ENCODE measurements at regions not wholly inside any gene's neighbourhood (a gene's known extent, or its start where the extent isn't known, plus 50 kb on each side); places are given as distances from the start of the nearest gene placed in this dataset.

DNA sequence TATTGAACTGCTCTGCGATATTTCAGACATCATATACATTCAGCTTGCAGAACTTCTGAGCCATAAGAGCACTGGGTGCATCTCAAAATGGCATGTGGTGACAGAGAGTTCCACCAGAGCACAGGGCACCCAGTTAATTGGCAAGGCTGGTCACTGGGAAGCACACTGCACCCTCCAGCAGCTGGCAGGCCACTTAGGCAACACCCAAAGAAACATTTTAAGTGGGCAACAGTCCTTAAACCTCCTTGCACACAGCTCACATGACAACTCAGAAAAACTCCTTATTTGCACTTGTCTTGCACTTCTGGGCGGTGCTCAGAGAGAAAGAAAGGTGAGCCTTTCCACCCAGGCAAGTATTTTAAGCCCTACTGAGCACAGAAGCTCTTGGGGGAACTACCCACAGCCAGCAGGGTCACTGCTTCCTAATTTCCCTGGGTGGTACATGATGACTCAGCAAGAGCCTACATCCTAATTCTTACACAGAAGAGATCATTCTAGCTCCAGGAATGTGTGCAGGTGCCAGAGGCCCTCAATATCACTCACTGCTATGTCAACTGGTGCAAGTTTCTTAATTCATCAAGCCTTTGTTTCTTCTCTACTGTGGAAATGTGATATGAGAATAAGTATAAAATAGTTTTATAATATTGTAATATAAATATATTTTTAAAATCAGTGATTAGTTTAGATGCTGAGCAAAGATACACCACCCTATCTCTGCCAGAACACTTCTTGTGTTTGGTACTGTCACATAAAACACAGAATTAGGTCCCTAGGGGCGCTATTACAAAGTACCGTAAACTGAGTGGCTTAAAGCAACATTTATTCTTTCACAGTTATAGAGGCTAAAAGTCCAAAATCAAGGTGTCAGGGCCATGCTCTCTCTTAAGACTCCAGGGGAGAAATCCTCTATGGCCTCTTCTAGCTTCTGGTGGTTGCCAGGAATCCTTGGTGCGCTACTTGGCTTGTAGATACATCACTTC, 155.1 kb upstream of the PPARGC1A start:
- TF ChIP-seq, protein P1, sequence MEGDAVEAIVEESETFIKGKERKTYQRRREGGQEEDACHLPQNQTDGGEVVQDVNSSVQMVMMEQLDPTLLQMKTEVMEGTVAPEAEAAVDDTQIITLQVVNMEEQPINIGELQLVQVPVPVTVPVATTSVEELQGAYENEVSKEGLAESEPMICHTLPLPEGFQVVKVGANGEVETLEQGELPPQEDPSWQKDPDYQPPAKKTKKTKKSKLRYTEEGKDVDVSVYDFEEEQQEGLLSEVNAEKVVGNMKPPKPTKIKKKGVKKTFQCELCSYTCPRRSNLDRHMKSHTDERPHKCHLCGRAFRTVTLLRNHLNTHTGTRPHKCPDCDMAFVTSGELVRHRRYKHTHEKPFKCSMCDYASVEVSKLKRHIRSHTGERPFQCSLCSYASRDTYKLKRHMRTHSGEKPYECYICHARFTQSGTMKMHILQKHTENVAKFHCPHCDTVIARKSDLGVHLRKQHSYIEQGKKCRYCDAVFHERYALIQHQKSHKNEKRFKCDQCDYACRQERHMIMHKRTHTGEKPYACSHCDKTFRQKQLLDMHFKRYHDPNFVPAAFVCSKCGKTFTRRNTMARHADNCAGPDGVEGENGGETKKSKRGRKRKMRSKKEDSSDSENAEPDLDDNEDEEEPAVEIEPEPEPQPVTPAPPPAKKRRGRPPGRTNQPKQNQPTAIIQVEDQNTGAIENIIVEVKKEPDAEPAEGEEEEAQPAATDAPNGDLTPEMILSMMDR (IDR thresholded peaks at IDR 0.05; ENCODE audit: low read depth, low read length): no peak

DNA sequence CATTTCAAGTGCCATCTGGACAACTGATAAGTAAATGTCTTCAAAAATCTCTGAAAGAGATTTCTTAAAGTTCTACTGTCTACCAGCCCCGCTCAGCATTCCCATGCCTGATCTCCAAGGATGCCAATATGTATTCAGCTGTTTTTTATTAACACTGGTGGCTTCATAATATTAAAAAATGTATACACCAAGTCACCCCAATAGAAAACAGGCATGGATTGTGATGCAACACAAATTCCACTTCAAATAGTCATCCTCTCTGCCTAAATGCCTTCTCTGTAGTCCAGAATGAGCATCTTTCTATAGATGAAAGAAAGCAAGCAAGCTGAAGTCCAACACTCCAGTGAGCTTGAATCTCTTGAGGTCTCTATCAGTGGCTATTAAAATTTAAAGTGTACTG, 152.2 kb upstream of the PPARGC1A start:
- H3K4me3 ChIP-seq (ENCODE audit: low read depth, low read length): no peak overlapping the region
- TF ChIP-seq, protein P1 (IDR thresholded peaks at IDR 0.05; ENCODE audit: low read depth, low read length): no peak

More for the DNA sequence above, 155.1 kb upstream of the PPARGC1A start:
- no peak overlapping the region for H3K4me3 ChIP-seq (ENCODE audit: low read depth, low read length)

DNA sequence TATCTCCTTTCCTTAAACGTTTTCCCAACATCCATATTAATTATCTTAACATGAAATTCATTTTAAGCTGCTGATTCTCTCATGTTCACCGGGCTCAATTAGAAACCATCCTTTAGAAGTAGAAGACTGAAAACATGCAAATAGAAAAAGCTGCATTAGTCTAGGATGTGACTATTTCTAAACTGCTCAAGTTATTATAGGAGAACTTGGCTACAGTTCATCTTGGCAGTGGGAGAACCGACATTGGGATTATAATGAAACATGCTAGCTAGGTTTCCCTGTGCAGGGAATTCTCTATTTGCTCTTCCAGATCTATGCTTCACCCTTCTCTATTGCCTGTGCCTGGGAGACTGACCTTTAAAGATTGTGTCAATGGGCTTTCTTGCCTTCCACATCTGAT, 151.0 kb upstream of the PPARGC1A start:
- H3K4me3 ChIP-seq (ENCODE audit: low read depth, low read length): no peak overlapping the region
- TF ChIP-seq, protein P1 (IDR thresholded peaks at IDR 0.05; ENCODE audit: low read depth, low read length): no peak

DNA sequence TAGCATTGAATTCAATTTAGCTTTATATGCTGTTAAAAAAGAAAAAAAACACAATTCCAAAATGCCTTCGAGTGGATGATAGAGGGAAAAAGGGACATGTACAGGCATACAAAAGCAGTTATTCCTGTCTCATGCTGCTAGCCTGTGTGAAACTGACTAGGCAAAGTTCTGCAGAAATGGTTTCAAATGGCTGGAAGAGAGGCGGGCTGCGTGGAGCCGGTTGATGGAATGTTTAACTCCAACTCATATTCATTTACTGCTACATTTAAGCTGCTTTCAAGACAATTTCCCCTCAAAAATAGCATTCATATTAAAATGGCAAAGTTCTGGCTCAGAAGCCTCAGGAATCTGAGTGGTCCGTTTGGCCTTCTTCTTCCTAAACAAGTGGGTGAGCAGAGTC, 143.8 kb upstream of the PPARGC1A start:
- H3K4me3 ChIP-seq (ENCODE audit: low read depth, low read length): no peak overlapping the region
- TF ChIP-seq, protein P1 (IDR thresholded peaks at IDR 0.05; ENCODE audit: low read depth, low read length): no peak

DNA sequence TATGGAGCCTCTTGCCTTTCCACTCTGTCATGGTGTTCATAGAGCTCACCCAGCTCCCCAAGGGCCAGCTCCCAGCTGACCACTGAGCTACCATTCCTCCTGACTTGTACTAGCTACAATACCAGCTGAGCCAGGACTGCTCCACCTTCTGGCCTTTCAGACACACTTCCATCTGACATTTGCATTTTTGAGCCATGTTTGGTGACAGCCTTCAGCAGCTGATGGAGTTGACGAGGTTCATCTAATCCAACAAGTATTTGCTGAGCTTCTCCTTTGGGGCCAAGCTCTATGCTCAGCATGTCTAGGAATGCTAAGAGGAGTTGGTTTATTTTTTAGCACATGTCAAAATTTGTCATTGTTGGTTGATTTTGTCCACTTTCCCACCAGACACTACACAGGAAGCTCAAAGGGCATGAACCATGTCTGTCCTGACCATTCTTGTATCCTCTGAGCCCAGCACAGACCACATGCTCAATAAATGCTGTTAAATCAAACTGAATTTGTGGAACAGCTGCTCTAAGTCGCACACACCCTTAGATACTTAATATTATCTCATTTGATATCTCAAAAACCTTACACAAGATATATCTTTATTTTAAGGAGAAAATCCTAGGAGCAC, 142.6 kb upstream of the PPARGC1A start:
- H3K4me3 ChIP-seq (ENCODE audit: low read depth, low read length): no peak overlapping the region
- TF ChIP-seq, protein P1 (IDR thresholded peaks at IDR 0.05; ENCODE audit: low read depth, low read length): peak; percentile 15; the same call in 1 of the 2 replicates

DNA sequence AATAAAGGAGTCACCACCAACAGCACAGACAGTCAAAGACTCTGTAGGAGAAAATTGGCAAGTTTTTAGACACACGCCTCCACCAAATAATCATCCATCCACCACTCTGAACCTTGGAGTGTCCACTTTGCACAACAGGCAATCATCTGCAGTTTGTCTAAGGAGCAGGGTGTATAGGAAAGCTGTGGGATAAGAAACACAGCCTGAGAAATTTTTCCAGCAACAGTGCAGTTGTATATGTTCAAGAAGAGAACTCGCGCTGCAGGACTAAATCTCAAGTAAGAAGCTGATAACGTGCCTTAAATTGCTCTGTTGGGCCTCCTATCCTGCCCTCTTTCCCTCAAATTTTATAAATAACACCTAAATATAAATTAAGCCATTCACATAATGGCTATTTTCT, 136.7 kb upstream of the PPARGC1A start:
- TF ChIP-seq, protein P1 (IDR thresholded peaks at IDR 0.05; ENCODE audit: low read depth, low read length): no peak
- H3K4me3 ChIP-seq (ENCODE audit: low read depth, low read length): no peak overlapping the region

DNA sequence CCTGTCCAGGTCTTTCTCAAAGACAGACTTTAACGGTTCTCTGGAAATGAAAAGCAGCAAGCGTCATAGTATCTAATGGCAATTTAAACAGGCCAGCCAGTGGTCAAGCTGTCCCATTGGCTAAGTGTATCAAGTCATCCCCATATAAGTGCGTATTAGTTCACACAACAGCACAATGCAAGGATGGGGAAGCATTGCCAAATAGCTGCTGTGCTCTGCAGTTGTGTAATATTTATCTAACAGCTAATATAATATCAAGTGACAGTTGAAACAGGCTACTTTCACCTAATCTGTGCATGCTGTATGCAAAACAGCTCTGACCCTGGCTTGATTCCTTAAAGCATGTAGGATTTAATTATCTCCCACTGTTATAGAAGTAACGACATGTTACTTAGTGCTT, 134.8 kb upstream of the PPARGC1A start:
- H3K4me3 ChIP-seq (ENCODE audit: low read depth, low read length): no peak overlapping the region
- TF ChIP-seq, protein P1 (IDR thresholded peaks at IDR 0.05; ENCODE audit: low read depth, low read length): no peak
